ENCODE measurements at regions not wholly inside any gene's neighbourhood (a gene's known extent, or its start where the extent isn't known, plus 50 kb on each side); places are given as distances from the start of the nearest gene placed in this dataset.
"Not testable (repeated sequence)": the region's sequence is repeated elsewhere in the genome, so short reads cannot be mapped to it uniquely, and the experiment has no call there.

DNA sequence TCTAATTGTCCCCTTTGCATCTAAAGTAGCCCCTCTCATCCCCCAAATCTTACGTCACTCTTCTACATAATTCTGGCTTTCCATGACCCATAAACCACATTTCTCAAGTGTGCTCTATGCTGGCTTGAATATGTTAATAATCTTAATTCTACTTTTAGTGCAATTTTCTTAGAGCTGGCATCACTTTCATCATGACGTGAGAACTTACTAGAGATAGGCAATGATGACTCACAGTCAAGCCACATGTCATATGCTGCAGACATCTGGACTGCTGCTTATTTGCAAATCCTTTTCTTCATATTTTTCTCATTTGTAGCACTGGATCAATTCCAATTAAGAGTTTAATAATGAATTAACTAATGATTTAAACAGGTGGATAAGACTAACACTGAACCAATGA lies 260.7 kb upstream of the PRKCQ start:
- Histone ChIP-seq H3K27ac (peak overlapping the region in 1 of 12 donors; percentile 20), H3K9me3 (peaks cover 0 to 14% (median 0%) of the 10 kb centered on the region in 12 donors), H3K4me3 (no peak overlapping the region), H3K4me1 (no peaks in the 10 kb centered on the region), H3K36me3 (no peaks in the 10 kb centered on the region), H3K27me3 (no peaks in the 10 kb centered on the region)
- DNase-seq (no peak), ATAC-seq (peak in 3 of 4 donors; percentile 37 to 87 (median 63))
- 16 to 25% (median 20%) methylated on average over 2 of the region's 2 CpGs for whole genome bisulfite sequencing, 4 donors
- intact Hi-C loops (cut with DNase I) = no loop called here
- no peak for TF ChIP-seq POLR2A (IDR thresholded peaks at IDR 0.05)

DNA sequence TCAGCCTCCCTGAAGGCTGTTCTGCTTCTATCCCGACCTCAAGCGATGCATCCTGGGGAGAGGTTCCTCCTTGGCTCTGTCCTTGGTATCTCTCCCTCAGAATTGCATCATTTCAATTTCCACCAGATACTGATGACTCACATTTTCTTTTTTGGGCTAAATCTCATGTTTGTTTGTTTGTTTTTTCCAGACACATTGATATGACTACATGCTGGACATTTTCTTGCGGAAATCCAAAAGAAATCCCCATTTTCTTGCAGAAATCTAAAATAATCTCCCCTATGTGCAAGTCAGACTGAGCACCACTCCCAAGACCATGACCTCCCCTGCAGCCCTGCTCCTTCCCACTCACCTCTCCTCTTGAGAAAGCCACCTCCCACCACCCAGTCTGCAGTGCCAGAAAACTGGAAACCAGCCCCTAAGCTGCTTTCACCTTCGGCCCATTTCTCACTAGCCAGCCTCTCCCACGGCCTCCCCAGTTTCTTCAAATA lies 260.2 kb upstream of the PRKCQ start:
- peaks cover 0 to 14% (median 0%) of the 10 kb centered on the region in 12 donors for H3K9me3 ChIP-seq
- no peaks in the 10 kb centered on the region for H3K27me3 ChIP-seq
- no peaks in the 10 kb centered on the region for H3K4me1 ChIP-seq
- H3K27ac ChIP-seq = peak overlapping the region in 2 of 12 donors; percentile 6 to 20
- ATAC-seq = peak in 3 of 4 donors; percentile 20 to 74 (median 48)
- no peak overlapping the region for H3K4me3 ChIP-seq
- DNase-seq = peak in 3 of 5 donors; percentile 23 to 39 (median 28)
- no peaks in the 10 kb centered on the region for H3K36me3 ChIP-seq
- intact Hi-C loops (cut with DNase I) = no loop called here
- TF ChIP-seq, protein P1, sequence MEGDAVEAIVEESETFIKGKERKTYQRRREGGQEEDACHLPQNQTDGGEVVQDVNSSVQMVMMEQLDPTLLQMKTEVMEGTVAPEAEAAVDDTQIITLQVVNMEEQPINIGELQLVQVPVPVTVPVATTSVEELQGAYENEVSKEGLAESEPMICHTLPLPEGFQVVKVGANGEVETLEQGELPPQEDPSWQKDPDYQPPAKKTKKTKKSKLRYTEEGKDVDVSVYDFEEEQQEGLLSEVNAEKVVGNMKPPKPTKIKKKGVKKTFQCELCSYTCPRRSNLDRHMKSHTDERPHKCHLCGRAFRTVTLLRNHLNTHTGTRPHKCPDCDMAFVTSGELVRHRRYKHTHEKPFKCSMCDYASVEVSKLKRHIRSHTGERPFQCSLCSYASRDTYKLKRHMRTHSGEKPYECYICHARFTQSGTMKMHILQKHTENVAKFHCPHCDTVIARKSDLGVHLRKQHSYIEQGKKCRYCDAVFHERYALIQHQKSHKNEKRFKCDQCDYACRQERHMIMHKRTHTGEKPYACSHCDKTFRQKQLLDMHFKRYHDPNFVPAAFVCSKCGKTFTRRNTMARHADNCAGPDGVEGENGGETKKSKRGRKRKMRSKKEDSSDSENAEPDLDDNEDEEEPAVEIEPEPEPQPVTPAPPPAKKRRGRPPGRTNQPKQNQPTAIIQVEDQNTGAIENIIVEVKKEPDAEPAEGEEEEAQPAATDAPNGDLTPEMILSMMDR (IDR thresholded peaks at IDR 0.05) = no peak
- no peak for TF ChIP-seq POLR2A (IDR thresholded peaks at IDR 0.05)
- 73 to 82% (median 76%) methylated on average over 5 of the region's 5 CpGs for WGBS, 4 donors

DNA sequence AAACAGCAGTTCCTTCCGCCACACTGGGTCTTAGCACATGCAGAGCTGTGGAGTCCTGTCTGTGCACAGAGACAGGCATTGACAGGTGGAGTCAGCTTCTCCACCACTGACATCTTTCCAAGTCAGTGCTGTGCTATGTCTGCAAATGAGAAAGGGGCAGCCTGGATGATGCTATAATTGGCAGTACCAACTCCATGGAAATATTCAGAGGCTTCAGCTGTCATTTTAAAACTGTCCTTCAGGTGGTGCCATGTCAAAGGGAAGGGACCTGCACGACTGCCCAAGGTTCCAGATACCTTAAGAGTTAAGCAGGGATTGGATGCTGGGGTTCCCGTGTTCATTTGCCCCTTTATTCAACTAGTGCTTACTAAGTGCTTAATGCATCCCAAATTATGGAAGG lies 258.0 kb upstream of the PRKCQ start:
- no peak for TF ChIP-seq POLR2A (IDR thresholded peaks at IDR 0.05)
- TF ChIP-seq, protein P1 (IDR thresholded peaks at IDR 0.05) = peak in 3 of 12 donors; percentile 19 to 28 (median 22)
- intact Hi-C loops (cut with DNase I) = loop anchor here in 1 of 10 donors (5.0 kb wide), 1 partner anchor 579 kb away; no protein-coding TSS in a partner anchor
- Histone ChIP-seq H3K27me3 (no peaks in the 10 kb centered on the region), H3K27ac (no peak overlapping the region), H3K4me3 (no peak overlapping the region), H3K9me3 (peaks cover 0 to 11% (median 0%) of the 10 kb centered on the region in 12 donors), H3K4me1 (no peaks in the 10 kb centered on the region), H3K36me3 (no peaks in the 10 kb centered on the region)
- 72 to 76% (median 75%) methylated on average over 3 of the region's 3 CpGs for WGBS, 4 donors
- no peak for ATAC-seq
- DNase-seq = no peak

DNA sequence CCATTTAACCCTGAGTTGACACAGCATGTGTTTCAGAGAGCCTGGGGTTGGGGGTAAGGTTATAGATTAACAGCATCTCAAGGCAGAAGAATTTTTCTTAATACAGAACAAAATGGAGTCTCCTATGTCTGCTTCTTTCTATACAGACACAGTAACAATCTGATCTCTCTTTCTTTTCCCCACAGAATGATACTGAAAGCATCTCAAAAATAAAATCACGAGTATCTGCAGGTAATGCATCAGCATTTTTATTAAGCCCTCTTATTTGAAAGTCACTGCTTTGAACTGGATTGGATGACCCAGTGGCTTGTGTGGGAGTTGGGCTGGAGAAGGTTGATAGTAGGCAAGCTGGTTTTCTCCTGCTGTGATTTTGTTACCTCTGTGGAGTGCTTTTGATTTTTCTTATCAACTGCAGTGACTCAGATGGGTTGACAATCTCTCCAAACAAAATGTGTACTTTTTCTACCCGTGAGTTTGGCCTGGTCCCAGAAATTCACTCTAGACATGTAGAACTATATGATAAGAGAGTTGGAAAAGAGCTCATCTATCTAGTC lies 253.5 kb upstream of the PRKCQ start:
- intact Hi-C loops (cut with DNase I) = no loop called here
- Histone ChIP-seq H3K4me1 (no peaks in the 10 kb centered on the region), H3K4me3 (no peak overlapping the region), H3K36me3 (no peaks in the 10 kb centered on the region), H3K9me3 (no peaks in the 10 kb centered on the region), H3K27ac (no peak overlapping the region), H3K27me3 (no peaks in the 10 kb centered on the region)
- ATAC-seq = no peak
- TF ChIP-seq, protein P1 (IDR thresholded peaks at IDR 0.05) = no peak
- TF ChIP-seq POLR2A (IDR thresholded peaks at IDR 0.05) = no peak
- 33 to 39% (median 37%) methylated on average over 2 of the region's 2 CpGs for WGBS, 4 donors
- no peak for DNase-seq

DNA sequence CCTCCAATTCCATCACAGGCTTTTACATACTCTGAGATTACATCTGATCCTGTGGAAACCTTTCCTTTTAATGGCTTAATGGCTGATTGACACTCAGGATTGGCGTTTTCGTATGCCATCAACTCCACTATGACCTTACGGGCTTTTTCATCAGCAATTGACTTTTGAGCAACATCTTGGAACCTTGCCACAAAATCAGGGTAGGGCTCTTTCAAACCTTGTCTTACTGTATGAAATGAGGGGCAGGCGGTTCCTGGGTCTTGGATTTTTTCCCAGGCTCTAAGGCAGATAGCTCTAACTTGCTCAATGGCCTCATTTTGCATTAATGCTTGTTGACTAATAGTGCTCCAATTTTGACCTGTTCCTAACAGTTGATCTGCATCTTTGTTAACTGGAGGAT lies 250.9 kb upstream of the PRKCQ start:
- H3K36me3 ChIP-seq; intact Hi-C loops (cut with DNase I); H3K4me1 ChIP-seq; H3K27me3 ChIP-seq; H3K9me3 ChIP-seq; H3K4me3 ChIP-seq; H3K27ac ChIP-seq; ATAC-seq; DNase-seq: not testable (repeated sequence)
- WGBS, 4 donors = 51 to 68% (median 62%) methylated on average over 4 of the region's 4 CpGs

DNA sequence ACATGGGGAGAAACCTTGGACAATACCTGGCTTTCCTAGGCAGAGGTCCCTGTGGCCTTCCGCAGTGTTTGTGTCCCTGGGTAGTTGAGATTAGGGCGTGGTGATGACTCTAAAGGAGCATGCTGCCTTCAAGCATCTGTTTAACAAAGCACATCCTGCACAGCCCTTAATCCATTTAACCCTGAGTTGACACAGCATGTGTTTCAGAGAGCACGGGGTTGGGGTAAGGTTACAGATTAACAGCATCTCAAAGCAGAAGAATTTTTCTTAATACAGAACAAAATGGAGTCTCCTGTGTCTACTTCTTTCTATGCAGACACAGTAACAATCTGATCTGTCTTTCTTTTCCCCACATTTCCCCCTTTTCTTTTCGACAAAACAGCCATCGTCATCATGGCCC lies 244.7 kb upstream of the PRKCQ start:
- H3K4me3 ChIP-seq; H3K27me3 ChIP-seq; H3K36me3 ChIP-seq; DNase-seq; H3K27ac ChIP-seq; ATAC-seq; intact Hi-C loops (cut with DNase I); H3K4me1 ChIP-seq; H3K9me3 ChIP-seq: not testable (repeated sequence)
- 60 to 71% (median 65%) methylated on average over 3 to 5 of the region's 5 CpGs for WGBS, 4 donors
